GM12864 (cell line): ENCODE measurements at regions not wholly inside any gene's neighbourhood (a gene's known extent, or its start where the extent isn't known, plus 50 kb on each side); places are given as distances from the start of the nearest gene placed in this dataset.

Source experiments
- DNase-seq: peaks from one replicate; pipeline ENCODE4 v3.0.0-alpha.2; 2011; ENCODE audit warnings: low read depth
- H3K4me3 ChIP-seq: 2 replicates; pipeline ENCODE4 v1.5.1; 2011; ENCODE audit warnings: mild to moderate bottlenecking, low read depth, low read length, control low read depth
- TF ChIP-seq, protein P1 (sequence below): IDR thresholded peaks from 2 replicates; pipeline ENCODE4 v1.5.1; 2011; ENCODE audit warnings: low read depth, mild to moderate bottlenecking, moderate library complexity, low read length, control low read depth, inconsistent platforms; ENCODE audit errors: missing control alignments

DNA sequence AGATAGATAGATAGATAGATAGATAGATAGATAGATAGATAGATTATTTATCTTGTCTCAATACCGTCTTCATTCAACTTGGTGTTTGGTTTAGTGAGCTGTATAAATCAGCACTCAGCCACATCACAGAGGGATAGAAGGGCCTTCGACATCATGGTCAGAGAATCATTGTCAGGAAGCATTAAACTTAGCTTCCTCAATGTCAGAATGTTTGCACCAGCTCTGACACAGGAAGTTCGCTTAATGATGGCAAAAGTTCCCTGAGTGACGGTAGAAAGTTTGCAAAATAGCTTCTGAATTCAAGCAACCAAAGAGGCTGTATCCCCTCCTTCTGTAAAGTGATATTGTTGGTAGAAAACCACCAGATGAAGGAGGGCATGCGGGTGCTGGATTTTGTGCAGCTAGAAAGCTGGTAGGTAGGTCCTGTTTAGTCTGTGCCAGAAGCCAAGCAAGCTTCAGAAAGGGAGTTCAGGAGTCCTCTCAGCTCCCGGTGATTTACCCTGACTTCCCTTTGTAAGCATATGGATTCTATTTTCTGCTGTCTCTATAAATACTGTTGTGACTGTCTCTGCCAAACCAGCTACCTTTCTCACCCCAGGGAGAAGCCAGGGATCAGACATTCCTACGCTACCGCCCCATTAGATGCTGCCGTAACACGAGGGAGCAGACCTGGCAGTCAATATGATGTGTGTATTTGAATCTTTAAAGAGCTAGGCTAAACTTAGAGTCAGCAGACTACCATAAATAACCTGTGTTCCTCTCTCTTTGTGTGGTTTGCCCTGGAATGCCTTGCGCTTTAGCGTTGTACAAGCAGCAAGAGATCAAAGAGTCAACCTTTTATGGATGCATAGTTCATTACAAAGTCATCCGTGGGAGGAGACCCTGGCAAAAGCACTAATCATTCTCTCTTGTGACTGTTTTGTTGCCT lies 200.5 kb upstream of the KIAA1217 start:
- TF ChIP-seq, protein P1, sequence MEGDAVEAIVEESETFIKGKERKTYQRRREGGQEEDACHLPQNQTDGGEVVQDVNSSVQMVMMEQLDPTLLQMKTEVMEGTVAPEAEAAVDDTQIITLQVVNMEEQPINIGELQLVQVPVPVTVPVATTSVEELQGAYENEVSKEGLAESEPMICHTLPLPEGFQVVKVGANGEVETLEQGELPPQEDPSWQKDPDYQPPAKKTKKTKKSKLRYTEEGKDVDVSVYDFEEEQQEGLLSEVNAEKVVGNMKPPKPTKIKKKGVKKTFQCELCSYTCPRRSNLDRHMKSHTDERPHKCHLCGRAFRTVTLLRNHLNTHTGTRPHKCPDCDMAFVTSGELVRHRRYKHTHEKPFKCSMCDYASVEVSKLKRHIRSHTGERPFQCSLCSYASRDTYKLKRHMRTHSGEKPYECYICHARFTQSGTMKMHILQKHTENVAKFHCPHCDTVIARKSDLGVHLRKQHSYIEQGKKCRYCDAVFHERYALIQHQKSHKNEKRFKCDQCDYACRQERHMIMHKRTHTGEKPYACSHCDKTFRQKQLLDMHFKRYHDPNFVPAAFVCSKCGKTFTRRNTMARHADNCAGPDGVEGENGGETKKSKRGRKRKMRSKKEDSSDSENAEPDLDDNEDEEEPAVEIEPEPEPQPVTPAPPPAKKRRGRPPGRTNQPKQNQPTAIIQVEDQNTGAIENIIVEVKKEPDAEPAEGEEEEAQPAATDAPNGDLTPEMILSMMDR, result no peak
- DNase-seq, result no peak
- H3K4me3 ChIP-seq, result no peak overlapping the region

DNA sequence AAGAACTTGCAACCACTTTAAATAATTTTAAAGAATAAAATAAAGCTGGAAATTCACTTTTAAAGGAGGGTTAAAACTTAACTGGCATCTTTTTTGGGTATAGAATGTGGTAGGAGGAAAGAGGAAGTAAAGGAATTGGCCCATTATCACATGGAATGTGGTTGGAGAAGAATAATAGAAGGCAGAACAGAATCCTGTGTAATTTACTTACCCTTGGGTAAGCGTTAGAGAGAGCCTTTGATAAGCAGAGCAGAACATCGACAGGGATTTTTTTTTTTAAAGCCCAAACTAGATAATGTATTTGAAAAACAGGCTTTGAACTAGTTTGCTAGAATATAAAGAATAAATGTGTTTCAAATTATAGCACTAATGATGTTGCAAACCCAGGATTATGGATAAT lies 199.8 kb upstream of the KIAA1217 start:
- TF ChIP-seq, protein P1, result no peak
- H3K4me3 ChIP-seq, result no peak overlapping the region
- no peak for DNase-seq

- TF ChIP-seq, protein P1, result no peak
- DNase-seq, result no peak
- no peak overlapping the region for H3K4me3 ChIP-seq
Measured at GRCh38 chr10:24009736-24010135, 199.2 kb upstream of the KIAA1217 start.

DNA sequence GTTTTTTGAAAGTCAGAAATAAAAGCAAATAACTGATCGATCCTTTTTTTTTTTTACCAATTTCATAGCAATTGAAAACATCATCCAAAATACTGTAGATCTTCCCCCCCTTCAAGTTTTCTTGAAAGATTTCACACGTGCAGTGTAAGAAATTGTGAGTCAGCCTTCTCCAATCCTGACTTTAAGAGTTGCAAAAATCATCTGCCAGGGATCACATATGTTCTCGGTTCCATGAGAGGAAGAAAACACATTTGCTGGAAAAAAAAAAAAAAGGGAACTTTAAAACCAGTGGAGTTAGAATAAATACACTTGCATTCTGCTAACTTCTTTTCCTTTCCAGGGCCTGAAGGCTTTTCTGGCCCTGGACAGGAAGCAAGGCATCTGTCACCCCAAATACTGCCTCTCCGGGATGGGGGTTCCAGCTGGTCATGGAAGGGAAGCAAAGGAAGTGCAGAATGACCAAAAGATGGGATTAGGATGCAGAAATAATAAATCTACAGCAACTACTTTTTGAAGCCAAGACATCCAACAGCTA lies 198.4 kb upstream of the KIAA1217 start:
- no peak overlapping the region for H3K4me3 ChIP-seq
- TF ChIP-seq, protein P1, result no peak
- DNase-seq, result no peak

- H3K4me3 ChIP-seq, result no peak overlapping the region
- DNase-seq, result no peak
- TF ChIP-seq, protein P1, result no peak
Measured at GRCh38 chr10:24012249-24012803, 196.6 kb upstream of the KIAA1217 start.

DNA sequence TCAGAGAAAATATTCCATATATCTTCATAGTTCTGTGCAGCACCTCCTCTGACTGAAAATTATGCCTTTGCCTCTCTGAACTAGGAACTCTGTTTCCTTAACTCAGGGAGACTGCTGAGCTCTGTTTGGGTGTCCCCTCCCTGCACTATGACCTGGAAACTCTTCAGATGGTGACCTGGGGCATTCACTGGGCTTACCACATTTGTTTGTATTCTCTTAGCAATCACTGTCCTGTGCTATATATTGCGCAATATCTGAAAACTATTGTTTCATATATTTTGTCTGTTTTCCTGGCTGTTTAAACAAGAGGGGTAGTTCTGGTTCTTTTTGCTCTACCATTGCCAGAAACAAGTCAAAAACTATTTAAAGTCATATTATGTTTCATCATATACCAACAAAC lies 181.8 kb upstream of the KIAA1217 start:
- no peak for DNase-seq
- TF ChIP-seq, protein P1, result no peak
- H3K4me3 ChIP-seq, result no peak overlapping the region
